ENCODE measurements at regions not wholly inside any gene's neighbourhood (a gene's known extent, or its start where the extent isn't known, plus 50 kb on each side); places are given as distances from the start of the nearest gene placed in this dataset.

DNA sequence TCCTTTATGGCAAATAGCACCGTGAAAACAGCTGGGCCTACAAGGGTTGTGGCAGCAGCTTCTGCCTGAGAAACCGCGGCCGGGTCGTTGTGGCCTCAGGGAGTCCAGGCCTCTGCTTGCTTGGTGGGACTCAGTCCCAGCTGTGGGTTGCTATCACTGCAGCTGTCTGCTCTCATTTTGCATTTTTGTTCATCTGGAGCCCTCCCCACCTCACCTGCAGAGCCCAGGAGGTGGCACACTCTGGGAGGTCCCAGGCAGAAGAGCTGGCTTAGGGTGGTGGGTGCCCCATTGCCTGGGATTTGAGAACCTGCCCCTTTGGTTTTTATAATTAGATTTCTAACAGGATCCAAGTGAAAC, 138.4 kb downstream of the GADD45G start:
- Histone ChIP-seq H3K79me2 (ENCODE audit: insufficient read depth) (no peaks in the 10 kb centered on the region), H4K20me1 (ENCODE audit: insufficient read depth) (no peaks in the 10 kb centered on the region), H3K9me2 (no peaks in the 10 kb centered on the region), H3K9me3 (no peaks in the 10 kb centered on the region), H3K4me3 (ENCODE audit: low read depth in 2 of 2, low read length in 1 of 2) (no peak overlapping the region), H3K4me1 (ENCODE audit: control insufficient read depth in 1 of 2, insufficient read depth in 2 of 2, low read depth in 1 of 2, low read length in 1 of 2) (peaks cover 0 to 59% of the 10 kb centered on the region in 2 experiments; a peak in 1 of 4 replicates), H3K36me3 (replicated peaks in 1 of 2; ENCODE audit: control insufficient read depth in 1 of 2, insufficient read depth in 2 of 2, low read length in 1 of 2) (no peaks in the 10 kb centered on the region), H3K27ac (ENCODE audit: low read depth in 2 of 2, low read length in 1 of 2) (peak overlapping the region in 1 of 2 experiments; percentile 69; a peak in 2 of 4 replicates), H3K9ac (no peak overlapping the region), H2AFZ (ENCODE audit: low read depth) (no peak overlapping the region), H3K4me2 (no peak overlapping the region), H3K27me3 (ENCODE audit: insufficient read depth) (no peaks in the 10 kb centered on the region), H3F3A (replicated peaks; ENCODE audit: insufficient read depth) (no peaks in the 10 kb centered on the region)
- no peak for DNase-seq
- ChIA-PET POLR2A (interaction anchor here (1.9 to 5.3 kb wide), 2 partner anchors 68 to 138 kb away, joined by 19 to 27 read pairs; partner anchors contain the start of gene GADD45G), CTCF (interaction anchor here (0.7 to 2.1 kb wide), 6 partner anchors 13 to 145 kb away, joined by 3 to 27 read pairs (median 7); partner anchors contain the start of gene GADD45G)
- WGBS (ENCODE audit: low lambda C conversion rate): 75% methylated on average over 3 of the region's 5 CpGs
- TF ChIP-seq, protein P1, sequence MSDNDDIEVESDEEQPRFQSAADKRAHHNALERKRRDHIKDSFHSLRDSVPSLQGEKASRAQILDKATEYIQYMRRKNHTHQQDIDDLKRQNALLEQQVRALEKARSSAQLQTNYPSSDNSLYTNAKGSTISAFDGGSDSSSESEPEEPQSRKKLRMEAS (IDR thresholded peaks at IDR 0.05; ENCODE audit: low read depth): no peak
- TF ChIP-seq TEAD4 (IDR thresholded peaks at IDR 0.05; ENCODE audit: borderline replicate concordance, insufficient read depth) (no peak), SIN3A (IDR thresholded peaks at IDR 0.05; ENCODE audit: borderline replicate concordance, low read depth, low read length) (no peak), EP300 (IDR thresholded peaks at IDR 0.05; ENCODE audit: borderline replicate concordance in 1 of 2, low read depth in 1 of 2, low read length in 1 of 2) (no peak), YY1 (IDR thresholded peaks at IDR 0.05; ENCODE audit: low read depth) (no peak), RAD21 (IDR thresholded peaks at IDR 0.05; ENCODE audit: low read length) (no peak), RXRA (IDR thresholded peaks at IDR 0.05; ENCODE audit: borderline replicate concordance, low read depth) (no peak), EZH2phosphoT487 (IDR thresholded peaks at IDR 0.05; ENCODE audit: borderline replicate concordance, low read depth) (no peak), JUND (IDR thresholded peaks at IDR 0.05) (no peak)
- TF ChIP-seq, protein P2, sequence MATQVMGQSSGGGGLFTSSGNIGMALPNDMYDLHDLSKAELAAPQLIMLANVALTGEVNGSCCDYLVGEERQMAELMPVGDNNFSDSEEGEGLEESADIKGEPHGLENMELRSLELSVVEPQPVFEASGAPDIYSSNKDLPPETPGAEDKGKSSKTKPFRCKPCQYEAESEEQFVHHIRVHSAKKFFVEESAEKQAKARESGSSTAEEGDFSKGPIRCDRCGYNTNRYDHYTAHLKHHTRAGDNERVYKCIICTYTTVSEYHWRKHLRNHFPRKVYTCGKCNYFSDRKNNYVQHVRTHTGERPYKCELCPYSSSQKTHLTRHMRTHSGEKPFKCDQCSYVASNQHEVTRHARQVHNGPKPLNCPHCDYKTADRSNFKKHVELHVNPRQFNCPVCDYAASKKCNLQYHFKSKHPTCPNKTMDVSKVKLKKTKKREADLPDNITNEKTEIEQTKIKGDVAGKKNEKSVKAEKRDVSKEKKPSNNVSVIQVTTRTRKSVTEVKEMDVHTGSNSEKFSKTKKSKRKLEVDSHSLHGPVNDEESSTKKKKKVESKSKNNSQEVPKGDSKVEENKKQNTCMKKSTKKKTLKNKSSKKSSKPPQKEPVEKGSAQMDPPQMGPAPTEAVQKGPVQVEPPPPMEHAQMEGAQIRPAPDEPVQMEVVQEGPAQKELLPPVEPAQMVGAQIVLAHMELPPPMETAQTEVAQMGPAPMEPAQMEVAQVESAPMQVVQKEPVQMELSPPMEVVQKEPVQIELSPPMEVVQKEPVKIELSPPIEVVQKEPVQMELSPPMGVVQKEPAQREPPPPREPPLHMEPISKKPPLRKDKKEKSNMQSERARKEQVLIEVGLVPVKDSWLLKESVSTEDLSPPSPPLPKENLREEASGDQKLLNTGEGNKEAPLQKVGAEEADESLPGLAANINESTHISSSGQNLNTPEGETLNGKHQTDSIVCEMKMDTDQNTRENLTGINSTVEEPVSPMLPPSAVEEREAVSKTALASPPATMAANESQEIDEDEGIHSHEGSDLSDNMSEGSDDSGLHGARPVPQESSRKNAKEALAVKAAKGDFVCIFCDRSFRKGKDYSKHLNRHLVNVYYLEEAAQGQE (IDR thresholded peaks at IDR 0.05; ENCODE audit: low read depth, low read length): no peak
- TF ChIP-seq, protein P3, sequence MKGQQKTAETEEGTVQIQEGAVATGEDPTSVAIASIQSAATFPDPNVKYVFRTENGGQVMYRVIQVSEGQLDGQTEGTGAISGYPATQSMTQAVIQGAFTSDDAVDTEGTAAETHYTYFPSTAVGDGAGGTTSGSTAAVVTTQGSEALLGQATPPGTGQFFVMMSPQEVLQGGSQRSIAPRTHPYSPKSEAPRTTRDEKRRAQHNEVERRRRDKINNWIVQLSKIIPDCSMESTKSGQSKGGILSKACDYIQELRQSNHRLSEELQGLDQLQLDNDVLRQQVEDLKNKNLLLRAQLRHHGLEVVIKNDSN (IDR thresholded peaks at IDR 0.05; ENCODE audit: borderline replicate concordance, low read depth): no peak
- TF ChIP-seq, protein P4, sequence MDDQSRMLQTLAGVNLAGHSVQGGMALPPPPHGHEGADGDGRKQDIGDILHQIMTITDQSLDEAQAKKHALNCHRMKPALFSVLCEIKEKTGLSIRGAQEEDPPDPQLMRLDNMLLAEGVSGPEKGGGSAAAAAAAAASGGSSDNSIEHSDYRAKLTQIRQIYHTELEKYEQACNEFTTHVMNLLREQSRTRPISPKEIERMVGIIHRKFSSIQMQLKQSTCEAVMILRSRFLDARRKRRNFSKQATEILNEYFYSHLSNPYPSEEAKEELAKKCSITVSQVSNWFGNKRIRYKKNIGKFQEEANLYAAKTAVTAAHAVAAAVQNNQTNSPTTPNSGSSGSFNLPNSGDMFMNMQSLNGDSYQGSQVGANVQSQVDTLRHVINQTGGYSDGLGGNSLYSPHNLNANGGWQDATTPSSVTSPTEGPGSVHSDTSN (IDR thresholded peaks at IDR 0.05): no peak

Data from SK-N-SH (cell line).